HT1080 (cell line): ENCODE measurements at regions not wholly inside any gene's neighbourhood (a gene's known extent, or its start where the extent isn't known, plus 50 kb on each side); places are given as distances from the start of the nearest gene placed in this dataset.
"Not testable (repeated sequence)": the region's sequence is repeated elsewhere in the genome, so short reads cannot be mapped to it uniquely, and the experiment has no call there.

Source experiments
- DNase-seq: peaks from one replicate; pipeline ENCODE4 v3.0.0-alpha.2; 2015; ENCODE audit warnings: low read depth

GRCh38 chr12:4158306-4158705, 115.3 kb upstream of the CCND2 start:
- no peak for DNase-seq

- DNase-seq: no peak
Observed at GRCh38 chr12:4157122-4157521, 116.4 kb upstream of the CCND2 start.

- DNase-seq: no peak
Observed at GRCh38 chr12:4156317-4156716, 117.2 kb upstream of the CCND2 start.

- no peak for DNase-seq
Observed at GRCh38 chr12:4154672-4155225, 118.8 kb upstream of the CCND2 start.

GRCh38 chr12:4153343-4153892, 120.1 kb upstream of the CCND2 start:
- no peak for DNase-seq

- no peak for DNase-seq
Observed at GRCh38 chr12:4152145-4152795, 121.3 kb upstream of the CCND2 start.

- no peak for DNase-seq
Observed at GRCh38 chr12:4151362-4152121, 122.0 kb upstream of the CCND2 start.

- not testable (repeated sequence) for DNase-seq
Observed at GRCh38 chr12:4150355-4150754, 123.2 kb upstream of the CCND2 start.

- no peak for DNase-seq
Observed at GRCh38 chr12:4148418-4149056, 125.0 kb upstream of the CCND2 start.

GRCh38 chr12:4147031-4147481, 126.5 kb upstream of the CCND2 start:
- no peak for DNase-seq

GRCh38 chr12:4145990-4146859, 127.3 kb upstream of the CCND2 start:
- no peak for DNase-seq

GRCh38 chr12:4144676-4145075, 128.9 kb upstream of the CCND2 start:
- no peak for DNase-seq

GRCh38 chr12:4143896-4144295, 129.7 kb upstream of the CCND2 start:
- DNase-seq: peak; percentile 18

- DNase-seq: no peak
Observed at GRCh38 chr12:4141348-4142270, 132.0 kb upstream of the CCND2 start.

GRCh38 chr12:4140581-4141301, 132.8 kb upstream of the CCND2 start:
- no peak for DNase-seq

GRCh38 chr12:4139191-4139590, 134.4 kb upstream of the CCND2 start:
- no peak for DNase-seq

GRCh38 chr12:4138532-4138931, 135.0 kb upstream of the CCND2 start:
- DNase-seq: not testable (repeated sequence)

GRCh38 chr12:4138051-4138450, 135.5 kb upstream of the CCND2 start:
- no peak for DNase-seq

GRCh38 chr12:4137441-4137840, 136.1 kb upstream of the CCND2 start:
- DNase-seq: no peak
